GM06990 (cell line): ENCODE measurements at regions not wholly inside any gene's neighbourhood (a gene's known extent, or its start where the extent isn't known, plus 50 kb on each side); places are given as distances from the start of the nearest gene placed in this dataset.

Source experiments
- DNase-seq: peaks from one replicate; pipeline ENCODE4 v3.0.0-alpha.2; 2011; ENCODE audit not compliant: insufficient read length; ENCODE audit errors: extremely low read depth
- H3K27me3 ChIP-seq: replicated peaks from 2 replicates; pipeline ENCODE4 v1.6.0; 2011; ENCODE audit warnings: low read length; ENCODE audit not compliant: control insufficient read depth, insufficient read depth
- H3K36me3 ChIP-seq: 2 replicates; pipeline ENCODE4 v1.5.1; 2011; ENCODE audit warnings: low read length; ENCODE audit not compliant: control insufficient read depth, insufficient read depth
- H3K4me3 ChIP-seq: replicated peaks from 2 replicates; pipeline ENCODE4 v1.5.1; 2011; ENCODE audit warnings: low read depth, mild to moderate bottlenecking, control low read depth, low read length
- TF ChIP-seq, protein P1 (sequence below): IDR thresholded peaks from 2 replicates; pipeline ENCODE4 v1.5.1; 2011; ENCODE audit warnings: low read length, control low read depth, mild to moderate bottlenecking, inconsistent platforms; ENCODE audit not compliant: insufficient read depth, poor library complexity, severe bottlenecking

GRCh38 chr1:184330875-184331274, 56.0 kb upstream of the C1orf21 start:
- TF ChIP-seq, protein P1, sequence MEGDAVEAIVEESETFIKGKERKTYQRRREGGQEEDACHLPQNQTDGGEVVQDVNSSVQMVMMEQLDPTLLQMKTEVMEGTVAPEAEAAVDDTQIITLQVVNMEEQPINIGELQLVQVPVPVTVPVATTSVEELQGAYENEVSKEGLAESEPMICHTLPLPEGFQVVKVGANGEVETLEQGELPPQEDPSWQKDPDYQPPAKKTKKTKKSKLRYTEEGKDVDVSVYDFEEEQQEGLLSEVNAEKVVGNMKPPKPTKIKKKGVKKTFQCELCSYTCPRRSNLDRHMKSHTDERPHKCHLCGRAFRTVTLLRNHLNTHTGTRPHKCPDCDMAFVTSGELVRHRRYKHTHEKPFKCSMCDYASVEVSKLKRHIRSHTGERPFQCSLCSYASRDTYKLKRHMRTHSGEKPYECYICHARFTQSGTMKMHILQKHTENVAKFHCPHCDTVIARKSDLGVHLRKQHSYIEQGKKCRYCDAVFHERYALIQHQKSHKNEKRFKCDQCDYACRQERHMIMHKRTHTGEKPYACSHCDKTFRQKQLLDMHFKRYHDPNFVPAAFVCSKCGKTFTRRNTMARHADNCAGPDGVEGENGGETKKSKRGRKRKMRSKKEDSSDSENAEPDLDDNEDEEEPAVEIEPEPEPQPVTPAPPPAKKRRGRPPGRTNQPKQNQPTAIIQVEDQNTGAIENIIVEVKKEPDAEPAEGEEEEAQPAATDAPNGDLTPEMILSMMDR: no peak
- Histone ChIP-seq H3K36me3 (no peaks in the 10 kb centered on the region), H3K4me3 (no peak overlapping the region), H3K27me3 (no peaks in the 10 kb centered on the region; the same call in 1 of the 2 replicates)
- DNase-seq: no peak
